ENCODE measurements at regions not wholly inside any gene's neighbourhood (a gene's known extent, or its start where the extent isn't known, plus 50 kb on each side); places are given as distances from the start of the nearest gene placed in this dataset.
A peak's percentile ranks its signal among the peaks of the same experiment; 100 is the strongest.
"Not testable (repeated sequence)": the region's sequence is repeated elsewhere in the genome, so short reads cannot be mapped to it uniquely, and the experiment has no call there.

DNA sequence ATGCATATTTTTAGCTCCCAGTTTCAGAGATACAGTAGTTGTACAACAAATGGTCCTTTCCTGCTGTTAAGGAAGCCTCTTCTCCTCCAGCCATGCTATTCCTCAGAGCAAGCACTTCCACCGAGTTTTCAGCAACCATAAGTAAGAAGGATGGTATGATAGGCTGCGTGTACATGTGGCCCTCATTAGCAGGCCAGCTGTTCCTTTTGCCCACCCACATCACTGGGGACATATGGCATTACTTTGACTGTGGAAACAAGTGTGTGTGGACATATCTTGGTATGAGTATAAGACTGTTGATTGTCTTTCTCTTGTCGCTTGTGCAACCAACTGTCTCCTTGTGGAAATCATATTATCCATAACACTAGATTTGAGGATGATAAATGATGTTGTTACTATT lies 129.4 kb upstream of the ZNF717 start:
- H3K27ac ChIP-seq (ENCODE audit: low read depth, low read length); H3K27me3 ChIP-seq (ENCODE audit: insufficient read depth, low read length); H3K36me3 ChIP-seq (ENCODE audit: insufficient read depth, low read length); H3K79me2 ChIP-seq (ENCODE audit: control insufficient read depth, insufficient read depth, low read length, unreplicated experiment); H3K4me3 ChIP-seq (ENCODE audit: low read depth, low read length); H3K4me1 ChIP-seq (ENCODE audit: control insufficient read depth, insufficient read depth, low read length, unreplicated experiment); H2AFZ ChIP-seq (ENCODE audit: low read length, unreplicated experiment): not testable (repeated sequence)

- no peaks in the 10 kb centered on the region for H3K4me1 ChIP-seq (ENCODE audit: control insufficient read depth, insufficient read depth, low read length, unreplicated experiment)
- no peak overlapping the region for H2AFZ ChIP-seq (ENCODE audit: low read length, unreplicated experiment)
- no peak overlapping the region for H3K4me3 ChIP-seq (ENCODE audit: low read depth, low read length)
- no peaks in the 10 kb centered on the region for H3K79me2 ChIP-seq (ENCODE audit: control insufficient read depth, insufficient read depth, low read length, unreplicated experiment)
- H3K27ac ChIP-seq (ENCODE audit: low read depth, low read length): no peak overlapping the region
- no peaks in the 10 kb centered on the region for H3K36me3 ChIP-seq (ENCODE audit: insufficient read depth, low read length)
- no peaks in the 10 kb centered on the region for H3K27me3 ChIP-seq (ENCODE audit: insufficient read depth, low read length)
Observed at GRCh38 chr3:75938921-75939320, 153.6 kb upstream of the ZNF717 start.

DNA sequence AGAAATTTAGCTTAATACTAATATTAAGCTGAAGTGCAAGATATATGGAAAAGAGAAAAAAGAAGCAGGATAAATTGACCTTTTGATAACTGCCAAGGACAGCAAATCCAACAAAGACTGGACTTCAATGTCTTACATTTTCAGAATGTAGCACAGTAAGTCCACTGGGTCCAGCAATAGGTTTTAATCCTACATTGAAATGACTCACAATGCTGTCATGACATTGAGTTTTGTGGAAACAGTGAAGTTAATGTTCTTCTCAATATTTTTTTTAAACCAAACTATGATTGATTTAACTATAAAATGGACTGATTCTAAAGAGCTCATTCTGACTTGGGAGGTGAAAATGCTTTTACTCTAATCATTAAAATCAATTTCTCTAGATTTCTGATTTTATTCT lies 166.6 kb upstream of the ZNF717 start:
- H3K4me3 ChIP-seq (ENCODE audit: low read depth, low read length): no peak overlapping the region
- H3K27ac ChIP-seq (ENCODE audit: low read depth, low read length): peak overlapping the region; percentile 24; the same call in 1 of the 2 replicates
- no peak overlapping the region for H2AFZ ChIP-seq (ENCODE audit: low read length, unreplicated experiment)
- H3K79me2 ChIP-seq (ENCODE audit: control insufficient read depth, insufficient read depth, low read length, unreplicated experiment): no peaks in the 10 kb centered on the region
- no peaks in the 10 kb centered on the region for H3K27me3 ChIP-seq (ENCODE audit: insufficient read depth, low read length)
- H3K4me1 ChIP-seq (ENCODE audit: control insufficient read depth, insufficient read depth, low read length, unreplicated experiment): peaks cover 13% of the 10 kb centered on the region
- no peaks in the 10 kb centered on the region for H3K36me3 ChIP-seq (ENCODE audit: insufficient read depth, low read length)

- H3K27ac ChIP-seq (ENCODE audit: low read depth, low read length): peak overlapping the region; percentile 39; the same call in 1 of the 2 replicates
- not testable (repeated sequence) for H3K27me3 ChIP-seq (ENCODE audit: insufficient read depth, low read length); H2AFZ ChIP-seq (ENCODE audit: low read length, unreplicated experiment)
Observed at GRCh38 chr3:75960031-75960430, 174.7 kb upstream of the ZNF717 start.

GRCh38 chr3:75962054-75962453 lies 176.7 kb upstream of the ZNF717 start:
- not testable (repeated sequence) for H2AFZ ChIP-seq (ENCODE audit: low read length, unreplicated experiment); H3K4me3 ChIP-seq (ENCODE audit: low read depth, low read length); H3K27ac ChIP-seq (ENCODE audit: low read depth, low read length); H3K27me3 ChIP-seq (ENCODE audit: insufficient read depth, low read length); H3K36me3 ChIP-seq (ENCODE audit: insufficient read depth, low read length); H3K4me1 ChIP-seq (ENCODE audit: control insufficient read depth, insufficient read depth, low read length, unreplicated experiment); H3K79me2 ChIP-seq (ENCODE audit: control insufficient read depth, insufficient read depth, low read length, unreplicated experiment)

More at GRCh38 chr3:75960031-75960430, 174.7 kb upstream of the ZNF717 start:
- not testable (repeated sequence) for H3K4me3 ChIP-seq (ENCODE audit: low read depth, low read length); H3K79me2 ChIP-seq (ENCODE audit: control insufficient read depth, insufficient read depth, low read length, unreplicated experiment); H3K4me1 ChIP-seq (ENCODE audit: control insufficient read depth, insufficient read depth, low read length, unreplicated experiment); H3K36me3 ChIP-seq (ENCODE audit: insufficient read depth, low read length)

DNA sequence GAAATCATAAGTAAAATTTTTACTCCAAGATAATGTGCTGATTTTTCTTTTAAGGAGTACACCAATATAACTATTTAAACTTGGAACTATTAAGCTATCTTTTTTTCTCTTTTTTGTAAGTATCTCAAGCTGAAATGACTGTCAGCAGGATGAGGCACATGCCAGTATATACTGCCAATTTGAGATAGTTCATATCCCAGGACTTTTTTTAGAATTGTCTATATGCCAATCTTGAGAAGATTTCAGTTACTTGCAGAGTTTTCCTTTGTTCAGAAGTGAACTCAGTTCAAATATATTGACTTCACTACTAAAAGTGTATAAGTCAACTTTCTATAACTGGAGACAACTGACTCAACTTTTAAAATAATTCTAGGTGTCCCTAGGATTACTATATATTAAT lies 181.7 kb upstream of the ZNF717 start:
- Histone ChIP-seq H3K27ac (ENCODE audit: low read depth, low read length) (no peak overlapping the region), H3K27me3 (ENCODE audit: insufficient read depth, low read length) (no peaks in the 10 kb centered on the region), H2AFZ (ENCODE audit: low read length, unreplicated experiment) (no peak overlapping the region), H3K4me3 (ENCODE audit: low read depth, low read length) (no peak overlapping the region), H3K4me1 (ENCODE audit: control insufficient read depth, insufficient read depth, low read length, unreplicated experiment) (no peaks in the 10 kb centered on the region), H3K79me2 (ENCODE audit: control insufficient read depth, insufficient read depth, low read length, unreplicated experiment) (no peaks in the 10 kb centered on the region), H3K36me3 (ENCODE audit: insufficient read depth, low read length) (no peaks in the 10 kb centered on the region)

DNA sequence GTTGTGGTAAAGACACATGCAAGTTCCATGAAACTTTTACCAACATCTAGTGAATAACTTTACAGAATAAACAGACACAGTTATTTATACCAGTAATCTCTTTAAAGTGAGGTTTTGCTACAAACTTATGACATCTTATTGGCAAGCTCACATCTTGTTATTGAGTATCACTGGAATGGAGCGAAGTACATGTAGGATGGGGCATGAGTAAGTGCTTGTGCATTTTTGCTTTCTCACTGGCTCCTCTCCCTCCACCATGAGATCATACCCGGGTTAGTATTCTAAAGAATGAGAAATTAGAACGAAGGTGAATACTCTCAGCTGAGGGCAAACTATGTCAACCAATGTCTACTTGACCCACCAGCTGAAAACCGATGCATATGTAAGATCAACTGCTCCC lies 193.3 kb upstream of the ZNF717 start:
- Histone ChIP-seq H2AFZ (ENCODE audit: low read length, unreplicated experiment) (no peak overlapping the region), H3K36me3 (ENCODE audit: insufficient read depth, low read length) (no peaks in the 10 kb centered on the region), H3K79me2 (ENCODE audit: control insufficient read depth, insufficient read depth, low read length, unreplicated experiment) (no peaks in the 10 kb centered on the region), H3K4me3 (ENCODE audit: low read depth, low read length) (peak overlapping the region; percentile 7; the same call in 1 of the 2 replicates), H3K27me3 (ENCODE audit: insufficient read depth, low read length) (no peaks in the 10 kb centered on the region), H3K4me1 (ENCODE audit: control insufficient read depth, insufficient read depth, low read length, unreplicated experiment) (peaks cover 25% of the 10 kb centered on the region), H3K27ac (ENCODE audit: low read depth, low read length) (peak overlapping the region; percentile 34)

DNA sequence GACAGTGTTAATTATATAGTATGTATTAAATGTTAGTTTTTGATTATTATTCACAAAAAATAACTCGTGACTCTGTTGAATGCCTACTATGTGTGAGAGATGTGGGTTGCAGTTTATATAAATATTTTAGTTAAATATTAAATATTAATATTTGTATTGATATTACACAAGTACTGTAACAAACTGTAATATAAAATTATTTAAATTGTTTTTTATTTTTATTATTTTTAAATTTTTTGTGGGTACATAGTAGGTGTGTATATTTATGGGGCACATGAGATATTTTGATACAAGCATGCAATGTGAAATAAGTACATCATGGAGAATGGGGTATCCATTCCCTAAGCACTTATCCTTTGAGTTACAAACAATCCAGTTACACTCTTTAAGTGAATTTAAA lies 196.1 kb upstream of the ZNF717 start:
- Histone ChIP-seq H3K27me3 (ENCODE audit: insufficient read depth, low read length) (no peaks in the 10 kb centered on the region), H2AFZ (ENCODE audit: low read length, unreplicated experiment) (no peak overlapping the region), H3K4me1 (ENCODE audit: control insufficient read depth, insufficient read depth, low read length, unreplicated experiment) (peaks cover 42% of the 10 kb centered on the region), H3K79me2 (ENCODE audit: control insufficient read depth, insufficient read depth, low read length, unreplicated experiment) (no peaks in the 10 kb centered on the region), H3K27ac (ENCODE audit: low read depth, low read length) (no peak overlapping the region), H3K4me3 (ENCODE audit: low read depth, low read length) (no peak overlapping the region), H3K36me3 (ENCODE audit: insufficient read depth, low read length) (no peaks in the 10 kb centered on the region)

GRCh38 chr3:75982151-75982550 lies 196.8 kb upstream of the ZNF717 start:
- Histone ChIP-seq H3K4me3 (ENCODE audit: low read depth, low read length) (no peak overlapping the region), H3K27ac (ENCODE audit: low read depth, low read length) (no peak overlapping the region), H3K4me1 (ENCODE audit: control insufficient read depth, insufficient read depth, low read length, unreplicated experiment) (peaks cover 45% of the 10 kb centered on the region), H2AFZ (ENCODE audit: low read length, unreplicated experiment) (no peak overlapping the region), H3K27me3 (ENCODE audit: insufficient read depth, low read length) (no peaks in the 10 kb centered on the region), H3K36me3 (ENCODE audit: insufficient read depth, low read length) (no peaks in the 10 kb centered on the region), H3K79me2 (ENCODE audit: control insufficient read depth, insufficient read depth, low read length, unreplicated experiment) (no peaks in the 10 kb centered on the region)

DNA sequence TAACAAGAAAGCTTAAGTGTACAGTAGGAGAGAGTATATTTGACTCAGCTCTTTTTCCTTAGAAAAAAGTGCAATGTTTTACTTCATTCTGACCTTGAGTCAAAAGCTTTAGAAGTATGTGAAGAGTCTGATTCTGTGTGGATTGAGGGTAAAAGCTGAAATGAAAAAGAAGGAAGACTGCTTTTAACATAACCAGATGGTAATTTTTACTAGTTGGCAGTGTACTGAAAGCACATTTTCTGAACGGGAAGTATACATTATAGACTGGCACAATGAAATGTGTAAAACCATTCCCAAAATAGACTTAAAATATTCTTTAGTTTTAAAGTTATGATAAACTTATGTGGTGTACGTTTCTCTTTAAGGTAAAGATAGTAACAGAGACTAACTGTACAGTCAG lies 197.8 kb upstream of the ZNF717 start:
- H3K27ac ChIP-seq (ENCODE audit: low read depth, low read length): peak overlapping the region; percentile 65
- H3K36me3 ChIP-seq (ENCODE audit: insufficient read depth, low read length): no peaks in the 10 kb centered on the region
- no peaks in the 10 kb centered on the region for H3K27me3 ChIP-seq (ENCODE audit: insufficient read depth, low read length)
- H3K79me2 ChIP-seq (ENCODE audit: control insufficient read depth, insufficient read depth, low read length, unreplicated experiment): no peaks in the 10 kb centered on the region
- H3K4me3 ChIP-seq (ENCODE audit: low read depth, low read length): peak overlapping the region; percentile 46
- H2AFZ ChIP-seq (ENCODE audit: low read length, unreplicated experiment): peak overlapping the region; percentile 75
- peaks cover 43% of the 10 kb centered on the region for H3K4me1 ChIP-seq (ENCODE audit: control insufficient read depth, insufficient read depth, low read length, unreplicated experiment)

GRCh38 chr3:75983609-75984290 lies 198.4 kb upstream of the ZNF717 start:
- Histone ChIP-seq H3K79me2 (ENCODE audit: control insufficient read depth, insufficient read depth, low read length, unreplicated experiment) (no peaks in the 10 kb centered on the region), H3K4me1 (ENCODE audit: control insufficient read depth, insufficient read depth, low read length, unreplicated experiment) (peaks cover 43% of the 10 kb centered on the region)

More at GRCh38 chr3:75983609-75984290, 198.4 kb upstream of the ZNF717 start:
- Histone ChIP-seq H3K36me3 (ENCODE audit: insufficient read depth, low read length) (no peaks in the 10 kb centered on the region), H2AFZ (ENCODE audit: low read length, unreplicated experiment) (peak overlapping the region; percentile 84), H3K27me3 (ENCODE audit: insufficient read depth, low read length) (no peaks in the 10 kb centered on the region), H3K4me3 (ENCODE audit: low read depth, low read length) (peak overlapping the region; percentile 46), H3K27ac (ENCODE audit: low read depth, low read length) (peak overlapping the region; percentile 65)

Data from ACC112 (cell line).